Prostate gland (tissue), 2 donors: ENCODE measurements at regions not wholly inside any gene's neighbourhood (a gene's known extent, or its start where the extent isn't known, plus 50 kb on each side); places are given as distances from the start of the nearest gene placed in this dataset.

Experiments used
- DNase-seq: peaks from one replicate; pipeline ENCODE4 v3.0.0-alpha.2; 2019; ENCODE audit warnings: low spot score
- H3K27ac ChIP-seq, 2 donors: fragments of 200-600 bp; sonication (generic); 2 replicates each; pipeline ENCODE4 v1.5.1; 2017 to 2019
- H3K27me3 ChIP-seq: fragments of 200-600 bp; sonication (generic); replicated peaks from 2 replicates; pipeline ENCODE4 v1.5.1; 2019; ENCODE audit not compliant: insufficient read depth
- H3K36me3 ChIP-seq, 2 donors: fragments of 200-600 bp; sonication (generic); 1 replicate in 1 of 2; 2 replicates in 1 of 2; pipeline versions ENCODE4 v1.5.1 to v1.8.1; 2017 to 2019
- H3K4me1 ChIP-seq: fragments of 200-600 bp; sonication (generic); replicated peaks from 2 replicates; pipeline ENCODE4 v1.5.1; 2019
- H3K4me3 ChIP-seq, 2 donors: fragments of 200-600 bp; sonication (generic); 2 replicates each; pipeline ENCODE4 v1.5.1; 2017 to 2019
- H3K9me3 ChIP-seq: fragments of 200-600 bp; sonication (generic); 2 replicates; pipeline ENCODE4 v1.5.1; 2017
- CTCF ChIP-seq, 4 experiments: fragments of 200-600 bp in 2 of 4; fragments of 450-650 bp in 2 of 4; sonication (generic) in 2 of 4; IDR thresholded peaks; 1 replicate in 3 of 4; 2 replicates in 1 of 4; pipeline ENCODE4 v1.5.1; 2016 to 2019; ENCODE audit warnings: antibody characterized with exemption in 4 of 4, mild to moderate bottlenecking in 2 of 4, moderate library complexity in 2 of 4
- POLR2A ChIP-seq: fragments of 450-650 bp; IDR thresholded peaks from one replicate; pipeline ENCODE4 v1.6.1; 2016; ENCODE audit warnings: antibody characterized with exemption, mild to moderate bottlenecking
- POLR2AphosphoS5 ChIP-seq: sonication (generic); formaldehyde crosslinking; IDR thresholded peaks from one replicate; pipeline ENCODE4 v1.6.1; 2017; ENCODE audit warnings: antibody characterized with exemption
- WGBS: methylation state at CpG from one replicate; pipeline ENCODE4 v1.1.5; 2018; 5-methylcytosine and 5-hydroxymethylcytosine counted together
- intact Hi-C: fragments of 100-400 bp; cut with DNase I; formaldehyde crosslinking; loops from one replicate; pipeline ENCODE4 v1.14.2; 2022

- Histone ChIP-seq H3K4me1 (no peaks in the 10 kb centered on the region), H3K4me3 (no peak overlapping the region), H3K36me3 (no peaks in the 10 kb centered on the region), H3K9me3 (no peaks in the 10 kb centered on the region), H3K27me3 (no peaks in the 10 kb centered on the region), H3K27ac (no peak overlapping the region)
- intact Hi-C loops = no loop called here
- no peak for TF ChIP-seq POLR2AphosphoS5
- TF ChIP-seq POLR2A = no peak
- TF ChIP-seq CTCF (IDR thresholded peaks at IDR 0.05) = no peak
- DNase-seq = no peak
- 22% methylated on average over 1 of the region's 1 CpG for WGBS
Observed at GRCh38 chr16:17817260-17817659, 346.5 kb upstream of the XYLT1 start.

- TF ChIP-seq CTCF (IDR thresholded peaks at IDR 0.05) (no peak), POLR2A (no peak), POLR2AphosphoS5 (no peak)
- intact Hi-C loops = no loop called here
- Histone ChIP-seq H3K4me1 (no peaks in the 10 kb centered on the region), H3K27ac (no peak overlapping the region), H3K27me3 (no peaks in the 10 kb centered on the region), H3K4me3 (no peak overlapping the region), H3K36me3 (no peaks in the 10 kb centered on the region), H3K9me3 (no peaks in the 10 kb centered on the region)
- no peak for DNase-seq
- 81% methylated on average over 1 of the region's 1 CpG for WGBS
Observed at GRCh38 chr16:17812771-17813170, 342.0 kb upstream of the XYLT1 start.

- H3K27me3 ChIP-seq = peaks cover 3% of the 10 kb centered on the region
- DNase-seq = no peak
- TF ChIP-seq CTCF (IDR thresholded peaks at IDR 0.05) (no peak), POLR2A (no peak), POLR2AphosphoS5 (no peak)
- no peaks in the 10 kb centered on the region for H3K4me1 ChIP-seq
- no peak overlapping the region for H3K27ac ChIP-seq
- H3K9me3 ChIP-seq = no peaks in the 10 kb centered on the region
- 63% methylated on average over 8 of the region's 8 CpGs for WGBS
- intact Hi-C loops = no loop called here
- no peak overlapping the region for H3K4me3 ChIP-seq
- no peaks in the 10 kb centered on the region for H3K36me3 ChIP-seq
Observed at GRCh38 chr16:17804857-17805256, 334.1 kb upstream of the XYLT1 start.

- TF ChIP-seq CTCF (IDR thresholded peaks at IDR 0.05) (no peak), POLR2AphosphoS5 (no peak), POLR2A (no peak)
Observed at GRCh38 chr16:17803625-17804410, 333.1 kb upstream of the XYLT1 start.

GRCh38 chr16:17802571-17802970 is 331.8 kb upstream of the XYLT1 start:
- no peaks in the 10 kb centered on the region for H3K9me3 ChIP-seq
- H3K27ac ChIP-seq = no peak overlapping the region
- 100% methylated on average over 1 of the region's 1 CpG for WGBS
- H3K4me1 ChIP-seq = no peaks in the 10 kb centered on the region
- intact Hi-C loops = no loop called here
- H3K4me3 ChIP-seq = no peak overlapping the region
- no peak for TF ChIP-seq CTCF (IDR thresholded peaks at IDR 0.05)
- no peak for TF ChIP-seq POLR2A
- TF ChIP-seq POLR2AphosphoS5 = no peak
- DNase-seq = no peak
- no peaks in the 10 kb centered on the region for H3K36me3 ChIP-seq
- H3K27me3 ChIP-seq = peaks cover 3% of the 10 kb centered on the region

More at GRCh38 chr16:17803625-17804410, 333.1 kb upstream of the XYLT1 start:
- DNase-seq = no peak
- Histone ChIP-seq H3K36me3 (no peaks in the 10 kb centered on the region), H3K9me3 (no peaks in the 10 kb centered on the region), H3K4me1 (no peaks in the 10 kb centered on the region), H3K27me3 (peaks cover 3% of the 10 kb centered on the region), H3K4me3 (no peak overlapping the region), H3K27ac (no peak overlapping the region)
- WGBS = 66% methylated on average over 5 of the region's 5 CpGs
- intact Hi-C loops = no loop called here
